Left lung (tissue), 4 donors: ENCODE measurements at regions not wholly inside any gene's neighbourhood (a gene's known extent, or its start where the extent isn't known, plus 50 kb on each side); places are given as distances from the start of the nearest gene placed in this dataset.

Experiments used
- ATAC-seq: fragments of 200-7000 bp; cut with Tn5 transposase; one replicate; pipeline ENCODE4 v1.9.1; 2020; ENCODE audit warnings: moderate library complexity
- DNase-seq, 4 donors: peaks; one replicate each; pipeline ENCODE4 v3.0.0-alpha.2; 2013 to 2020
- H3K27ac ChIP-seq, 2 donors: fragments of 200-600 bp; sonication (generic) in 1 of 2; one replicate each; pipeline versions ENCODE4 v1.5.0 to v1.8.0; 2020 to 2021
- H3K27me3 ChIP-seq, 2 donors: fragments of 200-600 bp; sonication (generic) in 1 of 2; one replicate each; pipeline versions ENCODE4 v1.5.0 to v1.8.0; 2020 to 2021
- H3K36me3 ChIP-seq, 2 donors: fragments of 200-600 bp; sonication (generic) in 1 of 2; one replicate each; pipeline versions ENCODE4 v1.5.0 to v1.8.0; 2020 to 2021
- H3K4me1 ChIP-seq, 2 donors: fragments of 200-600 bp; one replicate each; pipeline ENCODE4 v1.8.0; 2021
- H3K4me3 ChIP-seq, 2 donors: fragments of 200-600 bp; sonication (generic) in 1 of 2; one replicate each; pipeline versions ENCODE4 v1.5.0 to v1.8.0; 2020 to 2021; ENCODE audit warnings: mild to moderate bottlenecking in 1 of 2
- H3K9me3 ChIP-seq, 2 donors: fragments of 200-600 bp; sonication (generic) in 1 of 2; one replicate each; pipeline versions ENCODE4 v1.5.0 to v1.8.0; 2020 to 2021
- intact Hi-C, 2 donors: fragments of 100-400 bp; cut with DNase I; formaldehyde crosslinking; loops; one replicate each; pipeline versions ENCODE4 v1.11.2 to v1.14.2; 2022
- TF ChIP-seq, protein P1 (sequence below), 2 donors: fragments of 200-600 bp; sonication (generic) in 1 of 2; IDR thresholded peaks; one replicate each; pipeline versions ENCODE4 v1.5.0 to v1.8.0; 2021; ENCODE audit warnings: antibody characterized with exemption in 2 of 2
- donor health status: DM: no; HTN: yes; CAD: no.
- donor health status: DM: no; HTN: no; CAD: no.

GRCh38 chr15:38826880-38827279 is 262.3 kb upstream of the RASGRP1 start:
- ATAC-seq (peak; percentile 44), DNase-seq (peak in 1 of 4 donors; percentile 20)
- Histone ChIP-seq H3K27me3 (no peaks in the 10 kb centered on the region), H3K4me3 (no peak overlapping the region), H3K36me3 (no peaks in the 10 kb centered on the region), H3K9me3 (peaks cover 0 to 3% of the 10 kb centered on the region in 2 donors), H3K27ac (no peak overlapping the region), H3K4me1 (no peaks in the 10 kb centered on the region)
- TF ChIP-seq, protein P1, sequence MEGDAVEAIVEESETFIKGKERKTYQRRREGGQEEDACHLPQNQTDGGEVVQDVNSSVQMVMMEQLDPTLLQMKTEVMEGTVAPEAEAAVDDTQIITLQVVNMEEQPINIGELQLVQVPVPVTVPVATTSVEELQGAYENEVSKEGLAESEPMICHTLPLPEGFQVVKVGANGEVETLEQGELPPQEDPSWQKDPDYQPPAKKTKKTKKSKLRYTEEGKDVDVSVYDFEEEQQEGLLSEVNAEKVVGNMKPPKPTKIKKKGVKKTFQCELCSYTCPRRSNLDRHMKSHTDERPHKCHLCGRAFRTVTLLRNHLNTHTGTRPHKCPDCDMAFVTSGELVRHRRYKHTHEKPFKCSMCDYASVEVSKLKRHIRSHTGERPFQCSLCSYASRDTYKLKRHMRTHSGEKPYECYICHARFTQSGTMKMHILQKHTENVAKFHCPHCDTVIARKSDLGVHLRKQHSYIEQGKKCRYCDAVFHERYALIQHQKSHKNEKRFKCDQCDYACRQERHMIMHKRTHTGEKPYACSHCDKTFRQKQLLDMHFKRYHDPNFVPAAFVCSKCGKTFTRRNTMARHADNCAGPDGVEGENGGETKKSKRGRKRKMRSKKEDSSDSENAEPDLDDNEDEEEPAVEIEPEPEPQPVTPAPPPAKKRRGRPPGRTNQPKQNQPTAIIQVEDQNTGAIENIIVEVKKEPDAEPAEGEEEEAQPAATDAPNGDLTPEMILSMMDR (IDR thresholded peaks at IDR 0.05): no peak
- intact Hi-C loops: no loop called here

GRCh38 chr15:38828031-38828532 is 263.5 kb upstream of the RASGRP1 start:
- no peaks in the 10 kb centered on the region for H3K36me3 ChIP-seq
- peaks cover 0 to 6% of the 10 kb centered on the region in 2 donors for H3K9me3 ChIP-seq
- H3K4me3 ChIP-seq: no peak overlapping the region
- no peaks in the 10 kb centered on the region for H3K27me3 ChIP-seq
- DNase-seq (no peak), ATAC-seq (peak; percentile 13)
- no peak overlapping the region for H3K27ac ChIP-seq
- TF ChIP-seq, protein P1 (IDR thresholded peaks at IDR 0.05): no peak
- intact Hi-C loops: no loop called here
- no peaks in the 10 kb centered on the region for H3K4me1 ChIP-seq

- H3K9me3 ChIP-seq: peaks cover 0 to 7% of the 10 kb centered on the region in 2 donors
- no peaks in the 10 kb centered on the region for H3K36me3 ChIP-seq
- H3K4me1 ChIP-seq: no peaks in the 10 kb centered on the region
- no peak overlapping the region for H3K4me3 ChIP-seq
- TF ChIP-seq, protein P1 (IDR thresholded peaks at IDR 0.05): no peak
- H3K27me3 ChIP-seq: no peaks in the 10 kb centered on the region
- intact Hi-C loops: no loop called here
- ATAC-seq: no peak
- DNase-seq: no peak
- no peak overlapping the region for H3K27ac ChIP-seq
These were observed 264.5 kb upstream of the RASGRP1 start for GRCh38 chr15:38829086-38829485.

- no peaks in the 10 kb centered on the region for H3K36me3 ChIP-seq
- H3K27ac ChIP-seq: no peak overlapping the region
- DNase-seq (no peak), ATAC-seq (no peak)
- intact Hi-C loops: no loop called here
- no peaks in the 10 kb centered on the region for H3K27me3 ChIP-seq
- no peak overlapping the region for H3K4me3 ChIP-seq
- H3K4me1 ChIP-seq: no peaks in the 10 kb centered on the region
- TF ChIP-seq, protein P1 (IDR thresholded peaks at IDR 0.05): no peak
- no peaks in the 10 kb centered on the region for H3K9me3 ChIP-seq
These were observed 277.6 kb upstream of the RASGRP1 start for GRCh38 chr15:38842226-38842625.

DNA sequence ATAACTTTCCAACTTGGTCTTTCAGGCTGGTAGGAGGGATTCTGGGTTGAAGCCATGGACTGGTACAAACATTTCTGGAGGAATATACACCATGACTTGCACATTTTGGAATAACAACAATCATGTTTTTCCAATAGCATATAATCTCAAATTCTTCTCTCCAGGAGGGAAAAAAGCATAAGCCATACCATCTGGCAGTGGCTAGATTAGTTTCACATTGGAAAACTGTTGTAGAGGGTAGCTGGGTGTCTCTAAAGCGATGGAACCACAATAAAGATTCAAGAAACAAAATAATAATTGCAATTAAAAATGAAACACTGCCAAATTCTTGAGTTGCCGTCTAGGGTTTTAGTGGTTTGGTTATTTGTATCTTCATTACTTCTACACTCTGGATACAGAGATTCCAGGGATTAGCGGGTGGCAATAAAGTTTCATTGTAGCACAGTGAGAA is 278.5 kb upstream of the RASGRP1 start:
- Histone ChIP-seq H3K4me1 (no peaks in the 10 kb centered on the region), H3K36me3 (no peaks in the 10 kb centered on the region), H3K27me3 (no peaks in the 10 kb centered on the region), H3K4me3 (no peak overlapping the region), H3K27ac (no peak overlapping the region), H3K9me3 (no peaks in the 10 kb centered on the region)
- TF ChIP-seq, protein P1 (IDR thresholded peaks at IDR 0.05): no peak
- ATAC-seq (no peak), DNase-seq (no peak)
- intact Hi-C loops: no loop called here
